ENCODE measurements at regions not wholly inside any gene's neighbourhood (a gene's known extent, or its start where the extent isn't known, plus 50 kb on each side); places are given as distances from the start of the nearest gene placed in this dataset.

DNA sequence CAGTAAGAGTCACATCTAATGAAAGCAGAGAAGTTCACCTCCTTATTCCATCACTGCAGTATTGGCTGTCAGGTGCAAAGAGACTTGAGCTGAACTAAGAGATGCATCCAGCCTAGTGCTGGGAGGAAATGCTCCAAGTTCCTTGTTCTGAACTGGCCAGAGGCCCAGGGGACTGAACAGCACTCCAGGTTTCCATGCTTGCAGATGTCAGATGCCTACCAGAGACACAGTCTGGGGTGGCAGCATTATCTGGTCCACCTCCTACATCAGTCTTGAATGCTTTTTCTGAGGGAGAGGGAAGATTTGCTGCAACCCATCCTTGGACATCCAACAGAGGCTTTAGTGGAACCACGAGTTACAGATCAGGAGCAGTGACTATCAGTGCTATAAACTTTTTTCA lies 331.3 kb downstream of the CYRIA start:
- DNase-seq (ENCODE audit: extremely low read depth, insufficient read length), result no peak
- no peaks in the 10 kb centered on the region for H3K27me3 ChIP-seq (replicated peaks; ENCODE audit: control insufficient read depth, insufficient read depth, low read length)
- no peak overlapping the region for H3K4me3 ChIP-seq (replicated peaks; ENCODE audit: low read depth, low read length)
- TF ChIP-seq, protein P1, sequence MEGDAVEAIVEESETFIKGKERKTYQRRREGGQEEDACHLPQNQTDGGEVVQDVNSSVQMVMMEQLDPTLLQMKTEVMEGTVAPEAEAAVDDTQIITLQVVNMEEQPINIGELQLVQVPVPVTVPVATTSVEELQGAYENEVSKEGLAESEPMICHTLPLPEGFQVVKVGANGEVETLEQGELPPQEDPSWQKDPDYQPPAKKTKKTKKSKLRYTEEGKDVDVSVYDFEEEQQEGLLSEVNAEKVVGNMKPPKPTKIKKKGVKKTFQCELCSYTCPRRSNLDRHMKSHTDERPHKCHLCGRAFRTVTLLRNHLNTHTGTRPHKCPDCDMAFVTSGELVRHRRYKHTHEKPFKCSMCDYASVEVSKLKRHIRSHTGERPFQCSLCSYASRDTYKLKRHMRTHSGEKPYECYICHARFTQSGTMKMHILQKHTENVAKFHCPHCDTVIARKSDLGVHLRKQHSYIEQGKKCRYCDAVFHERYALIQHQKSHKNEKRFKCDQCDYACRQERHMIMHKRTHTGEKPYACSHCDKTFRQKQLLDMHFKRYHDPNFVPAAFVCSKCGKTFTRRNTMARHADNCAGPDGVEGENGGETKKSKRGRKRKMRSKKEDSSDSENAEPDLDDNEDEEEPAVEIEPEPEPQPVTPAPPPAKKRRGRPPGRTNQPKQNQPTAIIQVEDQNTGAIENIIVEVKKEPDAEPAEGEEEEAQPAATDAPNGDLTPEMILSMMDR (IDR thresholded peaks at IDR 0.05; ENCODE audit: insufficient read depth, low read length, poor library complexity, severe bottlenecking), result no peak
- no peaks in the 10 kb centered on the region for H3K36me3 ChIP-seq (ENCODE audit: control insufficient read depth, insufficient read depth, low read length)

DNA sequence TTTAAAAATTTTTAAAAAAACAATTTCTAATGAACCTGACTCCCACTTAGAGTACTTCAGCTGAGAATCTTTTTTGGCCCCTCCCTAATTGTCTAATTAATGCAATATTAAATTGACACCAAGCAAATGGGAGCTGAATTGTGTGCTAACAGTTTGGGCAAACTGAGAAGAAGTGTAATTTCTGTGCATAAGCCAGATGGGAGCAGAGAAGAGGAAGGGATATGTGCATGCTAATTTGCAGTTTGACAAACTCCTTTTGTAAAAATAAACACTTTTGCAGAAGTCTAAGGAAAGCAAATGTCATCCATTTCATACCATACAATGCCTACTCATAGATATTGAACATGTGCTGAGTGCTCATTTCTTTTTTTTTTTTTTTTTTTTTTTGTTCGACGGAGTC lies 332.0 kb downstream of the CYRIA start:
- no peak for DNase-seq (ENCODE audit: extremely low read depth, insufficient read length)
- Histone ChIP-seq H3K4me3 (replicated peaks; ENCODE audit: low read depth, low read length) (no peak overlapping the region), H3K27me3 (replicated peaks; ENCODE audit: control insufficient read depth, insufficient read depth, low read length) (no peaks in the 10 kb centered on the region), H3K36me3 (ENCODE audit: control insufficient read depth, insufficient read depth, low read length) (no peaks in the 10 kb centered on the region)
- TF ChIP-seq, protein P1 (IDR thresholded peaks at IDR 0.05; ENCODE audit: insufficient read depth, low read length, poor library complexity, severe bottlenecking), result no peak

- Histone ChIP-seq H3K36me3 (ENCODE audit: control insufficient read depth, insufficient read depth, low read length) (no peaks in the 10 kb centered on the region), H3K4me3 (replicated peaks; ENCODE audit: low read depth, low read length) (no peak overlapping the region), H3K27me3 (replicated peaks; ENCODE audit: control insufficient read depth, insufficient read depth, low read length) (no peaks in the 10 kb centered on the region)
- TF ChIP-seq, protein P1 (IDR thresholded peaks at IDR 0.05; ENCODE audit: insufficient read depth, low read length, poor library complexity, severe bottlenecking), result no peak
- DNase-seq (ENCODE audit: extremely low read depth, insufficient read length), result no peak
These were observed 332.7 kb downstream of the CYRIA start for GRCh38 chr2:16332681-16333557.

DNA sequence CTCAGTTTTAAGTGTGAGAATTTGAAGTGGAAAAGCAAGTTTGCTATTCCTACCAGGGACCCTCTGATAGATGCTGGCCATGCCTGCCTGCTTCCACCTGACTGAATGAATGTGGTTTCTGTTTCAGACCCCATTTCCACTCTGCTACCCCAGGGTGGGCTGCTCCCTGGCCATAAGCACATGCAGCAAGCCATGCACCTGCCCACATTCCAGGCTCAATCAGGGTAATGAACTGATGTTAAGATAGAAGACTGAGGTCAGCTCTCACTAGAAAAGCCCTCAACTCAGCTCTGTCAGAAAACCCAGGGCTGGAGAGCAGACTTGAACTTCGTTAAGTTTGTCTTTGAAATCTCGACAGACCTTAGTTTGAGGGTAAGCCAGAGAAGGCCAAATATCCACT lies 333.9 kb downstream of the CYRIA start:
- Histone ChIP-seq H3K36me3 (ENCODE audit: control insufficient read depth, insufficient read depth, low read length) (no peaks in the 10 kb centered on the region), H3K4me3 (replicated peaks; ENCODE audit: low read depth, low read length) (no peak overlapping the region), H3K27me3 (replicated peaks; ENCODE audit: control insufficient read depth, insufficient read depth, low read length) (no peaks in the 10 kb centered on the region)
- DNase-seq (ENCODE audit: extremely low read depth, insufficient read length), result no peak
- TF ChIP-seq, protein P1 (IDR thresholded peaks at IDR 0.05; ENCODE audit: insufficient read depth, low read length, poor library complexity, severe bottlenecking), result no peak

- no peak for DNase-seq (ENCODE audit: extremely low read depth, insufficient read length)
- no peak overlapping the region for H3K4me3 ChIP-seq (replicated peaks; ENCODE audit: low read depth, low read length)
- peaks cover 2% of the 10 kb centered on the region; the same call in 1 of the 2 replicates for H3K27me3 ChIP-seq (replicated peaks; ENCODE audit: control insufficient read depth, insufficient read depth, low read length)
- TF ChIP-seq, protein P1 (IDR thresholded peaks at IDR 0.05; ENCODE audit: insufficient read depth, low read length, poor library complexity, severe bottlenecking), result no peak
- no peaks in the 10 kb centered on the region for H3K36me3 ChIP-seq (ENCODE audit: control insufficient read depth, insufficient read depth, low read length)
These were observed 334.7 kb downstream of the CYRIA start for GRCh38 chr2:16330982-16331381.
